CD14-positive monocyte (primary cell): ENCODE measurements at regions not wholly inside any gene's neighbourhood (a gene's known extent, or its start where the extent isn't known, plus 50 kb on each side); places are given as distances from the start of the nearest gene placed in this dataset.
A peak's percentile ranks its signal among the peaks of the same experiment; 100 is the strongest.

Experiments
- DNase-seq, 3 donors: peaks; one replicate each; pipeline ENCODE4 v3.0.0-alpha.2; 2011 to 2022
- H2AFZ ChIP-seq: 2 replicates; pipeline ENCODE4 v1.6.0; 2012; ENCODE audit warnings: mild to moderate bottlenecking, low read depth, low read length, inconsistent platforms; ENCODE audit not compliant: insufficient read depth, poor library complexity, severe bottlenecking
- H3K27ac ChIP-seq, 2 donors: 1 replicate in 1 of 2; 2 replicates in 1 of 2; pipeline ENCODE4 v1.5.1; 2012 to 2013; ENCODE audit warnings: low read length in 2 of 2, control low read depth in 1 of 2, inconsistent platforms in 1 of 2, low read depth in 1 of 2, mild to moderate bottlenecking in 1 of 2
- H3K27me3 ChIP-seq, 2 donors: one replicate each; pipeline versions ENCODE4 v1.6.0 to v1.6.1; 2011 to 2013; ENCODE audit warnings: low read length in 2 of 2; ENCODE audit not compliant: control insufficient read depth in 2 of 2, insufficient read depth in 2 of 2
- H3K36me3 ChIP-seq, 2 donors: replicated peaks in 1 of 2; 1 replicate in 1 of 2; 2 replicates in 1 of 2; pipeline versions ENCODE4 v1.5.1 to v1.6.1; 2012 to 2013; ENCODE audit warnings: low read length in 2 of 2, control low read depth in 1 of 2, inconsistent platforms in 1 of 2, mild to moderate bottlenecking in 1 of 2; ENCODE audit not compliant: insufficient read depth in 2 of 2, control insufficient read depth in 1 of 2
- H3K4me1 ChIP-seq, 2 donors: 1 replicate in 1 of 2; 2 replicates in 1 of 2; pipeline versions ENCODE4 v1.5.1 to v1.6.1; 2012 to 2013; ENCODE audit warnings: low read length in 2 of 2, control low read depth in 1 of 2, inconsistent platforms in 1 of 2, mild to moderate bottlenecking in 1 of 2, moderate library complexity in 1 of 2; ENCODE audit not compliant: insufficient read depth in 2 of 2, control insufficient read depth in 1 of 2
- H3K4me2 ChIP-seq: replicated peaks from 2 replicates; pipeline ENCODE3; 2012; ENCODE audit warnings: low read length, moderate library complexity, mild to moderate bottlenecking; ENCODE audit not compliant: poor library complexity, severe bottlenecking; ENCODE audit errors: extremely low read depth
- H3K4me3 ChIP-seq, 3 experiments: fragments of 200-600 bp in 1 of 3; sonication (generic) in 1 of 3; replicated peaks in 1 of 3; 1 replicate in 2 of 3; 2 replicates in 1 of 3; pipeline ENCODE4 v1.5.1; 2011 to 2013; ENCODE audit warnings: low read length in 3 of 3, mild to moderate bottlenecking in 3 of 3, control low read depth in 2 of 3, low read depth in 2 of 3, inconsistent platforms in 1 of 3, moderate library complexity in 1 of 3
- H3K79me2 ChIP-seq: 2 replicates; pipeline ENCODE4 v1.6.0; 2012; ENCODE audit warnings: mild to moderate bottlenecking, control low read depth, inconsistent platforms, low read length, moderate library complexity; ENCODE audit not compliant: insufficient read depth
- H3K9ac ChIP-seq: 2 replicates; pipeline ENCODE4 v1.6.0; 2017; ENCODE audit warnings: low read length, mild to moderate bottlenecking; ENCODE audit not compliant: insufficient read depth, poor library complexity, severe bottlenecking
- H3K9me3 ChIP-seq, 2 donors: replicated peaks in 1 of 2; 1 replicate in 1 of 2; 2 replicates in 1 of 2; pipeline versions ENCODE4 v1.5.1 to v1.6.1; 2012 to 2013; ENCODE audit warnings: low read length in 2 of 2, control low read depth in 1 of 2; ENCODE audit not compliant: control insufficient read depth in 1 of 2, insufficient read depth in 1 of 2
- H4K20me1 ChIP-seq: 2 replicates; pipeline ENCODE4 v1.6.0; 2012; ENCODE audit warnings: mild to moderate bottlenecking, low read length, control low read depth, moderate library complexity; ENCODE audit not compliant: insufficient read depth
- H3K27ac Mint-ChIP-seq, 7 donors: one replicate each; pipeline ENCODE4 v1.8.0; 2020; ENCODE audit warnings: mild to moderate bottlenecking in 7 of 7, mixed read lengths in 7 of 7, moderate library complexity in 6 of 7, inconsistent platforms in 2 of 7
- H3K27me3 Mint-ChIP-seq, 3 donors: one replicate each; pipeline ENCODE4 v1.8.0; 2021 to 2022; ENCODE audit warnings: low read depth in 3 of 3, mild to moderate bottlenecking in 3 of 3, mixed read lengths in 3 of 3, moderate library complexity in 3 of 3, inconsistent platforms in 1 of 3
- H3K36me3 Mint-ChIP-seq, 2 donors: one replicate each; pipeline ENCODE4 v1.8.0; 2020; ENCODE audit warnings: mixed read lengths in 2 of 2, inconsistent platforms in 1 of 2, mild to moderate bottlenecking in 1 of 2
- H3K4me1 Mint-ChIP-seq: one replicate; pipeline ENCODE4 v1.8.0; 2020; ENCODE audit warnings: mild to moderate bottlenecking, mixed read lengths
- H3K4me3 Mint-ChIP-seq, 2 donors: one replicate each; pipeline ENCODE4 v1.8.0; 2020; ENCODE audit warnings: mild to moderate bottlenecking in 2 of 2, mixed read lengths in 2 of 2, moderate library complexity in 1 of 2
- H3K9me3 Mint-ChIP-seq, 7 donors: one replicate each; pipeline ENCODE4 v1.8.0; 2020 to 2022; ENCODE audit warnings: mixed read lengths in 7 of 7, mild to moderate bottlenecking in 6 of 7, moderate library complexity in 6 of 7, inconsistent platforms in 2 of 7
- CTCF ChIP-seq: fragments of 200-600 bp; IDR thresholded peaks from one replicate; pipeline ENCODE4 v1.8.0; 2022; ENCODE audit warnings: antibody characterized with exemption, mild to moderate bottlenecking
- WGBS: methylation state at CpG from one replicate; pipeline ENCODE4 v1.1.5; 2013; ENCODE audit warnings: missing lambda C conversion rate; ENCODE audit not compliant: insufficient coverage; 5-methylcytosine and 5-hydroxymethylcytosine counted together
- intact Hi-C, 2 donors: fragments of 100-400 bp; cut with micrococcal nuclease; formaldehyde crosslinking; loops; one replicate each; pipeline versions ENCODE4 v1.15.0 to v1.15.1; 2023

- Histone ChIP-seq H3K36me3 (no peaks in the 10 kb centered on the region), H4K20me1 (no peaks in the 10 kb centered on the region), H3K27me3 (no peaks in the 10 kb centered on the region), H3K79me2 (no peaks in the 10 kb centered on the region), H3K4me2 (no peak overlapping the region), H3K4me1 (peaks cover 4 to 5% of the 10 kb centered on the region in 2 donors), H3K9ac (no peak overlapping the region), H3K27ac (no peak overlapping the region), H3K9me3 (no peaks in the 10 kb centered on the region), H2AFZ (no peak overlapping the region), H3K4me3 (no peak overlapping the region)
- intact Hi-C loops, result no loop called here
- Mint-ChIP-seq H3K27ac (no peak overlapping the region), H3K27me3 (peaks cover 0 to 3% (median 2%) of the 10 kb centered on the region in 3 donors), H3K36me3 (no peaks in the 10 kb centered on the region), H3K4me3 (no peak overlapping the region), H3K4me1 (peaks cover 4% of the 10 kb centered on the region), H3K9me3 (peaks cover 0 to 5% (median 0%) of the 10 kb centered on the region in 7 donors)
- no peak for TF ChIP-seq CTCF
- DNase-seq, result peak; percentile 27 to 75 (median 35)
- WGBS, result 67% methylated on average over 3 of the region's 7 CpGs
Observed at GRCh38 chr9:2570615-2571479, 50.7 kb upstream of the VLDLR start.
